HG03457 (cell line): ENCODE measurements at regions not wholly inside any gene's neighbourhood (a gene's known extent, or its start where the extent isn't known, plus 50 kb on each side); places are given as distances from the start of the nearest gene placed in this dataset.
"Not testable (repeated sequence)": the region's sequence is repeated elsewhere in the genome, so short reads cannot be mapped to it uniquely, and the experiment has no call there.

Source experiments
- ATAC-seq: cut with Tn5 transposase; IDR thresholded peaks from one replicate; pipeline ENCODE4 v1.9.1; 2021; ENCODE audit warnings: moderate number of reproducible peaks; ENCODE audit not compliant: unreplicated experiment

- ATAC-seq: not testable (repeated sequence)
Observed at GRCh38 chrX:150273575-150274294, 89.4 kb upstream of the MAMLD1 start.

DNA sequence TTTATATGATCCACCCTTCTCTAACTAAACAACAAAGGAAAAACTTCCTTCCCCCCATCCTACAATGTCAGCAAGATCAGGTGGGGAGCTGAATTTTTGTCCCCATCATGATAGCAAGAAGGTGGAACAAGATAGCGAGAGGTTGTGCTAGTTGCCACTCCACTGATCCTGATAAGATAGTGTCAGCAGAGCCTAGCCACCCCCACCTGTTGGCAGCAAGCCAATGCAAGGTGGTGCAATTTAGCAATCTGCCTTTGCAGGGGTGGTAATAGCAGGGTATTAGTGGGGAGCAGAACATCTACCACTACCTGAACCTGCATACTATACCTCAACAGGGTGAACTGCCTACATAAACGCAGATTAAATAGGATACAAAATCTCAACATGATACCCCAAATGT is 80.2 kb upstream of the MAMLD1 start:
- ATAC-seq: no peak

DNA sequence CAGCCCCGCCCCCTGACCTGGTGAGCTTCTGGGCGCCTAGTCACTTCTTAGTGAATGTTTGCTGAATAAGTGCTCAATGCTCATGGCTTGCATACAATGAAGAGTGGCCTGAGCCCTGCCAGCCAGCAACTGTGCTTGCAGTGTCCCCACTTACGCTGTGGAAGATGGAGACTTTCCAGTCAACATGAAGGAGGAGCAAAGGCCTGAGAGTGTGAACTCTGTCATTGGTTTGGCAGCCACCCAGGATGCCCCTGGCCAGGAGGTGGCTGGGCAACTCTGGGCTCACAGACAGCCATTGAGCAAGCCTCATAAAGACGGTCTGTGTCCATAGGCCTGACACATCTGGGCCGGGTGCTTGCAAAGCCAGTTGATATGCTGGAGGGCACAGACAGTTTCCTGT is 72.1 kb upstream of the MAMLD1 start:
- ATAC-seq: no peak

DNA sequence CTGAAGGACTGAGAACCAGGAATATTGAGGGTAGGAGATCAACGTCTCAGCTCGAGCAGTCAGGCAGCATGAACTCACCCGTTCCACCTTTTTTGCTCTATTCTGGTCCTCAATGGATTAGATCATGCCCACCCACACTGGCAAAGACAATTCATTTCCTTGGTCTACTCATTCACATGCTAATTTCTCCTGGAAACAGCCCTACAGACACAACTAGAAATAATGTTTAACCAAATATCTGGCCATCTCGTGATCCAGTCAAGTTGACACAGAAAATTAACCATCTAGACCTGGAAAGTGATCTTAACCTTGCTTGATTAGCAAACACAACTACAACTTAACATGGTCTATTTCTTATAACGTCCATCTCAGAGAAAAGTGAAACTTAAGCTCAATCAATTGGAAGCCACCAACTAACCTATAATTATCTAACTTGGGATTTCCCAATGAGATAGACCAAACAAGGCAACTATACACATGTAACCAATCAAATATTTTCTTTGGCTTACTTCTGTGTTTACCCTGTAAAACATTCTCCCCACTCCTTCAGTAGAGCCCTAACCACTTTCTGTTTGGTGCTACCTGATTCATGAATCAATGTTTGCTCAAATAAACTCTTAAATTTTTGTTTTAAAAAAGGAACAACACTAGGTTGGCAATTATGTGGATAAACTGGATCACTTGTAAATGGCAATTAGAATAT is 69.7 kb upstream of the MAMLD1 start:
- no peak for ATAC-seq

GRCh38 chrX:150298841-150299551 is 64.1 kb upstream of the MAMLD1 start:
- no peak for ATAC-seq

- no peak for ATAC-seq
Observed at GRCh38 chrX:150299579-150299978, 63.5 kb upstream of the MAMLD1 start.

GRCh38 chrX:150303386-150304097 is 59.6 kb upstream of the MAMLD1 start:
- no peak for ATAC-seq

DNA sequence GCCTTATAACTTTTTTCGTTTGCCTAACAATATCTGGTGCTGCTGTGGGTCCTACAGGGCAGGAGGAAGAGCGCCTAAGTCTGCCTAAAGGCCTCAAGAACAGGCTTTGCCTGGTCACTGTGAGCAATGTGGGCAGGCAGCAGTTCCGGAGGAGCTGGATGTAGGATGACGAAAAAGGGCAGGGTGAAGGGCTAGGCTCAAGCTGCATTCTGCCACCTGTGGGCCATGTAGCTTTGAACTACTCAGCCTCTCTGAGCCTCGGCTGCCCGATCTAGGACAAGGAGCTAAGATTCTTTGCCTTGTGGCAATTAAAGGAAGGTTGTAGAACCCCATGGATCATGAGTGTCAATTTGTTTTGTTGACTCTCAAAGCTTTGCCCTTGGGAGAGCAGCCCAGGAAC is 57.1 kb upstream of the MAMLD1 start:
- ATAC-seq: no peak

DNA sequence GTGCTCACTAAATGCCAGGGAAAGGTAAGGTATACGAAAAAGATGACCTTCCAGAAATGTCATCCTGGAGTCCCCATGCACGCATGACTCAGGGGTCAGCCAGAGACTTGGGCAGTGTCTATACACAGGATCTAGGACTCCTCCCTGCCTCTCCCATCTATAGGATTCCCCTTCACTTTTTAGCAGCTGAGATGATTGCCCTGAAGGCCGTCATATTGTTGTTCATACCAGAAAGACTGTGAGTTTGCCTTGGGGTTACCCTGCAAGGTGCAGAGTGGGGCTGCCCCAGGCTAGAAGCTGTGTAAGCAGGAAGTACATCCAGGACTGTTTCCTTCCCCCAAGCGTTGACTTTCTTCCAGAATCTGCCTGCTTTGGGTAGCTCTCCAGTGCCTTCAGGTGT is 55.1 kb upstream of the MAMLD1 start:
- ATAC-seq: no peak

DNA sequence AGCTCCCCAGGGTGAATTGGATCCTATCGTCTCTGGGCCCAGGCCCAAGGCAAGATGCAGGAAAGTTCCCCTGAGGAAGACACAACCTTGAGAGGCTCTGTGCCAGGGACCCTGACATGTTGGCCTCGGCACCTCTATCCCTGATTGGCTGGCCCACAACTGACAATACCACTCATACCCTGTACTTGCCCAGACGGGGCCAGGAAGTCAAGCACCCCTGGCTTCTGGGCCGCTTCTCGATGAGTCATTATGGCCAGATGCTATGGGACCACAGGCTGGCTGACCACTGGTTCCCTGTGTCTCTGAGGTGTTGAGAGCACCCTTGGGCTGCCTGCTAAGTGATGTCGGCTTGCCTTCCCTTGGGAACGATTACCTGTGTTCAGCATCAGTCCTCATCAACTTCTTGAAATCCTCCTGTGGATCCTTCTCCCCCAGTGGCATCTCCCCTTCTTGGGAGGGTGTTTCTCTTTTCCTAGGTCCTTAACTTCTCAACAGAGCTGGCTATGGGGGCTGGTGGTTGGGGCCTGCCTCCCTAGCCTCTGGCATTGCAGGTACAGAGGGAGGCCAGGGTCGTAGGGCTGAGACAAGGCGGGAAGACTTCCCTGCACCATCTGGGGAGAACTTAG is 54.5 kb upstream of the MAMLD1 start:
- ATAC-seq: no peak

DNA sequence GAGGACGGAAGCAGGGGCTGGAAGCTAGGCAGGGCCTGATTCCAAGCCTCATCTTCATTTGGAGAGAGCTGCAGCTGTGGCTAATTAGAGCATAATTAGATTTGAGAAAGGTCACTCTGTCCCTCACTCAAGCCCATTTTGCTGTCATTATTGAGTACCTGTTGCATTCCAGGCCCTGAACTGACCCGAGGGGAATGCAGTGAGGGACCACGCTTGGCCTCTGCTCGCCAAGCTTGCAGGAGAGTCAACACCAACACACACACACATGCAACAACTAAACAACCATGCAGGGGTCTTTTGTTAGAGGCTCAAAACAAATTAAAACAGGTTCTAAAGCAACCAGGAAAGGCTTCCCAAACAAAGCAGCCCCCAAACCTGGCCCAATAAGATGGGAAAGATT is 52.7 kb upstream of the MAMLD1 start:
- ATAC-seq: no peak

DNA sequence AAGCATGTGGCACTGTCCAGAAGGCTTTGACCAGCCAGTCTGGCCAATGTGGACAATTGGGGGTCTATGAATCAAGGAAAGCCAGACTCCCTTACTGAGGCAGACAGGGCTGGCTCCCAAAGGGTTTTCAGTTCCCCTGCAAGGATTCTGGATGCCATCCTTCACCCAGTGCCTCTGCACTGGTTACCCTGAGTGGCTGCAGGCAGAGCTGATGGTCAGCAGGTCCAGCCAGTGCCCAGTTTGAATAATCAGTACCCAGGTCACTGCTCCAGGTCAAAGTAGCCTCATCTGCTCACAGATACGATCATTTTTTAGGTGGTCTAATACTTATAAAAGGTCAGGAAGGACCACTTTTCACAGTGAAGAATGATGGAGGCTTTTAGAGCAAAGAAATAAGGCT is 52.2 kb upstream of the MAMLD1 start:
- no peak for ATAC-seq

- ATAC-seq: no peak
Observed at GRCh38 chrX:150312931-150313330, 50.2 kb upstream of the MAMLD1 start.
